Astrocyte (in vitro differentiated cells and primary cell): ENCODE measurements at regions not wholly inside any gene's neighbourhood (a gene's known extent, or its start where the extent isn't known, plus 50 kb on each side); places are given as distances from the start of the nearest gene placed in this dataset.

Experiments
- EZH2 ChIP-seq: IDR thresholded peaks from 2 replicates; pipeline ENCODE4 v1.6.1; 2012; ENCODE audit warnings: mild to moderate bottlenecking, low read length, inconsistent platforms; ENCODE audit not compliant: insufficient read depth
- TF ChIP-seq, protein P1 (sequence below): IDR thresholded peaks from 2 replicates; pipeline ENCODE4 v1.5.1; 2011; ENCODE audit warnings: low read depth, mild to moderate bottlenecking, inconsistent platforms, low read length, moderate library complexity; ENCODE audit not compliant: insufficient read depth

DNA sequence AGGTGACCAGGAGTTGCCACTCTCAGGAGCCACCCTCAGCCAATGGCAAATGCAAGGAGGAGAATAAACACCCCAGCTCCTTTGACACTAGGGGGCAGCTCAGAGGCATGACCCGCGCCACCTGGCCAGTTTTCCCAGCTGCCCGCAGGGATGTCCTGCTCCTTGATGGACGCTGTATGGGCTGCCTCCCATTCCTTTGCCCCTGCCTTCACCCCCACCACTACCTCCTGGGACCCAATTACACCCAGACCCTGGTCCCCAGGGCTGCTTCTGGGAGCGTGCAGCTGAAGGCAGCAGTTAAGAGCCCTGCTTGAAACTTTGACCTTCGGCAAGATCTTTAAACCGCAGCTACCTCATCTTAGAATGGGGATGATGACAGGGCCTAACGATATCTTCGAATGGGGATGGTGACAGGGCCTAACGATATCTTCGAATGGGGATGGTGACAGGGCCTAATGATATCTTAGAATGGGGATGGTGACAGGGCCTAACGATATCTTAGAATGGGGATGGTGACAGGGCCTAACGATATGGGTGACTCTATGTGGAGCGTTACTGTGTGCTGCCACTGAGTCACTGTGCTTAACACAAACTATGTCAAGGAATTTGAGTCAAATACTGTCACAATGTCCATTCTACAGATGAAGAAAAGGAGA, 163.0 kb upstream of the KAZN start:
- TF ChIP-seq, protein P1, sequence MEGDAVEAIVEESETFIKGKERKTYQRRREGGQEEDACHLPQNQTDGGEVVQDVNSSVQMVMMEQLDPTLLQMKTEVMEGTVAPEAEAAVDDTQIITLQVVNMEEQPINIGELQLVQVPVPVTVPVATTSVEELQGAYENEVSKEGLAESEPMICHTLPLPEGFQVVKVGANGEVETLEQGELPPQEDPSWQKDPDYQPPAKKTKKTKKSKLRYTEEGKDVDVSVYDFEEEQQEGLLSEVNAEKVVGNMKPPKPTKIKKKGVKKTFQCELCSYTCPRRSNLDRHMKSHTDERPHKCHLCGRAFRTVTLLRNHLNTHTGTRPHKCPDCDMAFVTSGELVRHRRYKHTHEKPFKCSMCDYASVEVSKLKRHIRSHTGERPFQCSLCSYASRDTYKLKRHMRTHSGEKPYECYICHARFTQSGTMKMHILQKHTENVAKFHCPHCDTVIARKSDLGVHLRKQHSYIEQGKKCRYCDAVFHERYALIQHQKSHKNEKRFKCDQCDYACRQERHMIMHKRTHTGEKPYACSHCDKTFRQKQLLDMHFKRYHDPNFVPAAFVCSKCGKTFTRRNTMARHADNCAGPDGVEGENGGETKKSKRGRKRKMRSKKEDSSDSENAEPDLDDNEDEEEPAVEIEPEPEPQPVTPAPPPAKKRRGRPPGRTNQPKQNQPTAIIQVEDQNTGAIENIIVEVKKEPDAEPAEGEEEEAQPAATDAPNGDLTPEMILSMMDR = no peak
- TF ChIP-seq EZH2 = no peak
